ENCODE measurements at regions not wholly inside any gene's neighbourhood (a gene's known extent, or its start where the extent isn't known, plus 50 kb on each side); places are given as distances from the start of the nearest gene placed in this dataset.
"Not testable (repeated sequence)": the region's sequence is repeated elsewhere in the genome, so short reads cannot be mapped to it uniquely, and the experiment has no call there.

DNA sequence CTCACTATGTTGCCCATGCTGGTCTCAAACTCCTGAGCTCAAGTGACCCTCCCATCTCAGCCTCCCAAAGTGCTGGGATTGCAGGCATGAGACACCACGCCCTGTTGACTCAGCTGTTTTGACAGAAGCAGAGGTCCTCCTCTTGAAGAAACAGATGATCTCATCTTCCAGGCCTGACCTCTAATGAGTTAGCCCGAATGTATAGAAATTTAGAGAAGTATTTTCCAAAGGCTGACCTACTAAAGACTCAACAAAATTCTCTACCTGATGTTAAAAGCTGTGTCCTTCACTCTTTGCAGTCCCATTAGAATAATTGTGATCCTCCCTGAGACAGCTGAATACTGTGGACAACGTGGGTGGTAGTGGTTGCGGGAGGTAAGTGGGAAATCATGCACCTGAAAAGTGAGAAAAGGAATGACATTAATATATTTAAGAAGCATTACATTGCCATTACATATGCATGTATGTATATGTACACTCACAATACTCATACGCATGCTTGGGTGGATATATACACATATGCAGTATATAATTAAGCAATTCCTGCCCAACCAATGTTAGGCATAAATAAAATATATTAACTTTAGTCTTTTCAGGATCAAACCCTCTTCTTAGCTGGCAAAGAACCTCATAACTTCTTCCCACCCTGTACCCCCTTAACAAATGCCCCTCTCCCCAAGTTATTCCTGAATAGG lies 204.6 kb upstream of the NR2F2 start:
- peaks cover 21% of the 10 kb centered on the region for H3K27me3 Mint-ChIP-seq
- no peaks in the 10 kb centered on the region for H3K4me1 Mint-ChIP-seq
- H3K9me3 Mint-ChIP-seq = no peaks in the 10 kb centered on the region
- no peak overlapping the region for H3K27ac Mint-ChIP-seq
- no peak overlapping the region for H3K4me3 Mint-ChIP-seq
- no peaks in the 10 kb centered on the region for H3K36me3 Mint-ChIP-seq
- no peak for DNase-seq

DNA sequence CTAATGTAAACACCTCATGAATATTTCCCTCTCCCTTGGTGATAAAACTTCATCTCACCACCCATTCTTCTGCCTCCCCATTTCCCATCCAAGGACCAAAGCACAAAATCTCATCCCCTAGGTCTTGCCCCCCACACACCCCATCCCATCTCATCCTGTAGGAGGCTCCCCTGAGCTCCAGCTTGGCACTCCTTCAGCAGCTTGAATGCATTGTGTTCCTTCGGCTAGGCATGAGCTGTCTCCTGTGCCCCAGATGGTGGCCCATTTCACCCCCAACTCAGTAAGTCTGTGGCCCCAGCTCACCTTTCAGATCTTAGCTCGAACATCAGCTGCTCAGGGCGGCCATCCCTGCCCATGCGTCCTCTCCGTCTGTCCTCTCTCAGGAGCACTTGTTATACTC lies 203.6 kb upstream of the NR2F2 start:
- H3K9me3 Mint-ChIP-seq = no peaks in the 10 kb centered on the region
- H3K27me3 Mint-ChIP-seq = peaks cover 21% of the 10 kb centered on the region
- H3K4me3 Mint-ChIP-seq = no peak overlapping the region
- no peak overlapping the region for H3K27ac Mint-ChIP-seq
- no peak for DNase-seq
- H3K36me3 Mint-ChIP-seq = no peaks in the 10 kb centered on the region
- no peaks in the 10 kb centered on the region for H3K4me1 Mint-ChIP-seq

DNA sequence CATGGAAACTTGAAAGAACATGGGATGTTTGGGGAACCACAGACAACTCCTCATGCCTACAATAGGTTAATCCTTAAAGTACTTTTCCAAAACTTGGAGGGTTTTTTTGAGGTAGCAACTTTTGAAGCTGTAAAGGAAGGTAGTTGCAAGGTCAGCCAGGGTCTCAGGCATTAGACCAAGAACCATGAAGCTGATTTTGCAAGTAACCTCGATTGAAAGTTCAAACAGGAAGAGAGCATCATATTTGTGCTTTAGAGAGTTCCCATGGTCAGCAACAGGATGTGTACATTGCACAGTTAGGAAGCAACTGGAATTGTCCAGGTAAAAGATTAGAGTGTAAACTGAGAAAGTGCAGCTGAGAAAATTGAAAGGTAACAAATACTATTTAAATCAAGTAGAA lies 199.8 kb upstream of the NR2F2 start:
- Mint-ChIP-seq H3K27me3 (peaks cover 21% of the 10 kb centered on the region), H3K4me3 (no peak overlapping the region), H3K9me3 (no peaks in the 10 kb centered on the region), H3K36me3 (no peaks in the 10 kb centered on the region), H3K27ac (no peak overlapping the region), H3K4me1 (no peaks in the 10 kb centered on the region)
- no peak for DNase-seq

DNA sequence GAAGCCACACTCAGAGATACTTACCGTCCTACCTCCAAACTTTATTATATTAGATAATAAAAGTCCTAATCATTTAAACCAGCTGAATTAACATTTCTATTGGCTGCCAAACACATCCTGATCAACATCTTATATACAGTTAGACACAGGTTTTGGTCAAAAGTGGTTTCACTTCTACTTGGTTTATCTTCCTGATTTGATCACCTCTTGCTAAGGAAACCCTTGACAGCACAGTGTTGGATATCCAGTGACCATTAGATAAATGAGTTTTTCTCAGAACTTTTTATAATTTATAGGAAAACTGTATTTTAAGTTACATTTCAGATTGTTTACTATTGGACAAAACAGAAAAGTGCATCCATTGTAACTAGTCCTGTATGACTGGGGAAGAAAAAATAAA lies 198.4 kb upstream of the NR2F2 start:
- no peaks in the 10 kb centered on the region for H3K9me3 Mint-ChIP-seq
- no peaks in the 10 kb centered on the region for H3K4me1 Mint-ChIP-seq
- no peak for DNase-seq
- no peak overlapping the region for H3K27ac Mint-ChIP-seq
- no peaks in the 10 kb centered on the region for H3K36me3 Mint-ChIP-seq
- peaks cover 11% of the 10 kb centered on the region for H3K27me3 Mint-ChIP-seq
- H3K4me3 Mint-ChIP-seq = no peak overlapping the region

DNA sequence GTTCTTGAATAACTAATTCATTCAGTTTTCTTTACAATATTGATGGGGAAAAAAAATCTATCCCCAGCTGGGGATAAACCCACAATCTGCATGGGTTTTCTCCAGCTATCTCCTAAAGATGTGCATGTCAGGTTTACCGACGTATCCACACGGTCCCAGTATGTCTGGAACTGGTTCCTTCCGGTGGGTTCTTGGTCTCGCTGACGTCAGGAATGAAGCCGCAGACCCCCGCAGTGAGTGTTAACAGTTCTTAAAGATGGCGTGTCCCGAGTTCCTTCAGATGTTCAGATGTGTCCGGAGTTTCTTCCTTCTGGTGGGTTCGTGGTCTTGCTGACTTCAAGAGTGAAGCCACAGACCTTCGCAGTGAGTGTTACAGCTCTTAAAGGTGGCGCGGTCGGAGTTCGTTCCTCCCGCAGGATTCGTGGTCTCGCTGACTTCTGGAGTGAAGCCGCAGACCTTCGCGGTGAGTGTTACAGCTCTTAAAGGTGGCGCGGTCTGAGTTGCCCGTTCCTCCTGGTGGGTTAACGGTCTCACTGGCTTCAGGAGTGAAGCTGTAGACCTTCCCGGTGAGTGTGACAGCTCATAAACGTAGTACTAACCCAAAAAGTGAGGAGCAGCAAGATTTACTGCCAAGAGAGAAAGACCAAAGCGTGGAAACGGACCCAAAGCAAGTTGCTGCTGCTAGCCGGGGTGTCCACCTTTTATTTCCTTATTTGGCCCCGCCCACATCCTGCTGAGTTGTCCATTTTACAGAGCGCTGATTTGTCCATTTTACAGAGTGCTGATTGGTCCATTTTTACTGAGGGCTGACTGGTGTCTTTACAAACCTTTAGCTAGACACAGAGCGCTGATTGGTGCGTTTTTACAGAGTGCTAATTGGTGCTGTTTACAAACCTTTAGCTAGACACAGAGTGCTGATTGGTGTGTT lies 195.1 kb upstream of the NR2F2 start:
- Mint-ChIP-seq H3K27me3 (peaks cover 3% of the 10 kb centered on the region), H3K4me1 (no peaks in the 10 kb centered on the region), H3K4me3 (no peak overlapping the region), H3K27ac (no peak overlapping the region), H3K36me3 (no peaks in the 10 kb centered on the region), H3K9me3 (no peaks in the 10 kb centered on the region)
- DNase-seq = no peak

DNA sequence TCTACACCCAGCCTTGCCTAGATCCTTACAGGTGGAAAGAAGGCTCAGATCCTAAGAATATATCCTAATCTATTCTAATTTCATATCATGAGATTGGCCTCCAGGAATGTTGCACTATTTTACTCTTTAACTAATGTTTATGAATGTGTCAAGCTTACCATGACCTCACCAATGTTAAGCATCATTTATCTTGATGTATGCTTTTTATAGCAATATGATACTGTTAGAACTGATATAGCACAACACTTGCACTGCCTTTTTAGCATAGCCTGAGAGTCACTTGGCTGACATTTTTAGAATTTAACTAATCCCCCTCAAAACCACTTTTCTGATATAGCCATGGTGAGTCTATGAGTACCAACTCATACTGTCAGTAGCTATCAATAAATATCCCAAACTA lies 191.5 kb upstream of the NR2F2 start:
- no peak for DNase-seq
- H3K27ac Mint-ChIP-seq = no peak overlapping the region
- H3K4me3 Mint-ChIP-seq = no peak overlapping the region
- H3K27me3 Mint-ChIP-seq = peaks cover 6% of the 10 kb centered on the region
- no peaks in the 10 kb centered on the region for H3K4me1 Mint-ChIP-seq
- H3K36me3 Mint-ChIP-seq = no peaks in the 10 kb centered on the region
- H3K9me3 Mint-ChIP-seq = no peaks in the 10 kb centered on the region

DNA sequence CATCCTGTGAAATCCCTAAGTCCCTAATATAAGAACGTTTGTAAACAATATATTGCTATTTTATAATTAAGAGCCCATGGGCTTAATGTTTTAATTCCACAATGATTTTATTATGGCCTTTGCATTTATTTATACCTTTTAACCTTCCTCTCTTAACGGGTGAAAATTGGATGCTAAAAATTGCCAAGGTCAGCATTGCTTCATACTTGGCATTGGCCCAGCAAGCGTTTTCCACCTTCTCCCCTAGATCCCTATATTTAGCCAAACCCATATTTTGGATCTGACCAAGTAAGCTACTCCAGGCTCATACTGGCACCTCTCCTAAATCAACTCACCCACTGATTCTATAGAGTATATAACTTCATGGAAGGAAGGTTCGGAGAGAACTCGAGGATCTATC lies 188.0 kb upstream of the NR2F2 start:
- no peak overlapping the region for H3K4me3 Mint-ChIP-seq
- no peaks in the 10 kb centered on the region for H3K4me1 Mint-ChIP-seq
- peaks cover 6% of the 10 kb centered on the region for H3K27me3 Mint-ChIP-seq
- no peak for DNase-seq
- H3K9me3 Mint-ChIP-seq = no peaks in the 10 kb centered on the region
- H3K27ac Mint-ChIP-seq = no peak overlapping the region
- no peaks in the 10 kb centered on the region for H3K36me3 Mint-ChIP-seq

DNA sequence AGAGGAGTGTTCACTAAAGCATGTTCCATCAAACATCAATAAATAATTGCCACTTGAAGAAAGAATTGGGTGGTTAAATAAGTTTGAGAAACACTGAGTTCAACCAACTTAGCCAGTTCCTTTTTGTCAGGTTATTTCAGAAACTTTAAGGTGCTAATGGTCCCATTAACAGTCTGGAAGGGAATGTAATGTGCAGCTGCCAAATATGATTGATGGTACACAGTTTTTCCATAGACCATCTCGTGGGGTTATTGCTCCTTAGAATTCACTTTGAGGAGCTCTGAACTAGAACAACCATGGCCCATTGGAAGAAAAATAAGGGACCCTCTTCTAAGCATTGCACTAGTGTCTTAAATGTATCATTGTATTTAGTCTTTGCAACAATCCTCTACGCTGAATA lies 185.8 kb upstream of the NR2F2 start:
- Mint-ChIP-seq H3K27me3 (peaks cover 11% of the 10 kb centered on the region), H3K4me1 (no peaks in the 10 kb centered on the region), H3K36me3 (no peaks in the 10 kb centered on the region), H3K27ac (no peak overlapping the region), H3K9me3 (no peaks in the 10 kb centered on the region), H3K4me3 (no peak overlapping the region)
- no peak for DNase-seq

DNA sequence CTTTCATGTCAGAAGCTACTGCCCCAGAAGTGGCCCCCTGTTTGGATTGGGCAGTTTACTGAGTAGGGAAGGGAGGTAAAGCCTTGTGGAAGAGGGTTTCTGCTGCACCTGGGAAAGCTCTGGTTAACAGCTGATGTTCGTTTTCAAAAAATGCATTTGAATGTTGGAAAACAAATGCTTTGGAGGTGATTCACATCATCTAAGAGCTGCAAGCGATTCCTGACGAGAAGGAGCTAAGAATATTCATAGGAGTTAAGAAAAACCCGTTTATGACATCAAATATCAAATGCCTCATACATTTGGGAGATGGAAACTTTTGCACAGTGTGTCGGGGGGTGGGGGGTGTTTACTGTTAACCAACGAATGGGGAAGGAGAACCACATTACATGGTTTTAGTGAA lies 183.8 kb upstream of the NR2F2 start:
- H3K4me3 Mint-ChIP-seq = no peak overlapping the region
- no peak for DNase-seq
- H3K36me3 Mint-ChIP-seq = no peaks in the 10 kb centered on the region
- no peaks in the 10 kb centered on the region for H3K9me3 Mint-ChIP-seq
- H3K27me3 Mint-ChIP-seq = peaks cover 15% of the 10 kb centered on the region
- no peak overlapping the region for H3K27ac Mint-ChIP-seq
- H3K4me1 Mint-ChIP-seq = no peaks in the 10 kb centered on the region

DNA sequence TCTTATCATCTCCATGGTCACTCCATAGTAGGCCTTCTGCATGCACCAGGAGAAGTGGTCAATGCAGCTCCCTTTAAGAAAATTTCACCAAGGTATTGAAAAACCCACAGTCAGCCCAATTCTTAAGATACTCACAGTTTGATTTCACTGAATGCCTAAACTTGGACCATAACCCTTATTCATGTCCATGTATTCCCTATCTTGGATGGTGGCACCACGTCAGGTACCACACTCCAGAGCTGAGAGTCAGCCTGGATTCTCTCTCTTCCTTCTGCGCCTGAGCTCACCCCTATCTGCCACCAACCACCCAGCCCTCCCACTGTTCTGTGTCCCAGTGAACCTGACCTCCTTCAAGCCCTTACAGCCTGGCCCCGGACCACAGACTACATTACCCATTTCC lies 183.2 kb upstream of the NR2F2 start:
- Mint-ChIP-seq H3K4me1 (no peaks in the 10 kb centered on the region), H3K9me3 (no peaks in the 10 kb centered on the region), H3K36me3 (no peaks in the 10 kb centered on the region), H3K4me3 (no peak overlapping the region), H3K27ac (no peak overlapping the region), H3K27me3 (peaks cover 15% of the 10 kb centered on the region)
- DNase-seq = no peak

DNA sequence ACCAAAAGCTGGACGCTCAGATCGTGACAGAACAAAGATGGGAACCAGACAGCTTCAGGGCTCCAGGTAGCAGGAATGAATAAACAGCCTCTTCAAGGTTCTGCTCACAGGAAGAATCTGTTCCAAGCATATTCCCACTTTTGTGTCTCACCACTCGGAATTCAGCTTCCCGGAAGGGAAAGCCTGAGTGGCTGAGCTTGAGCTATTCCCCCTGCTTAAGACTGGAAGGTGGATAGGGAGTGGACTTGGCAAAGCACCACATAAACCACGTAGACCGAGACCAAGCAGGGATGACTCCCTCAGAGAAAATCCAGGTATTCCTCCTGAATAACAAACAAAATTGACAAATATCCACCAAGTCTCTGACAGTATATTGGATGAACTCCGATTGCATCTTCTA lies 180.2 kb upstream of the NR2F2 start:
- Mint-ChIP-seq H3K36me3 (no peaks in the 10 kb centered on the region), H3K27me3 (peaks cover 12% of the 10 kb centered on the region), H3K9me3 (no peaks in the 10 kb centered on the region), H3K27ac (no peak overlapping the region), H3K4me1 (no peaks in the 10 kb centered on the region), H3K4me3 (no peak overlapping the region)
- DNase-seq = no peak

DNA sequence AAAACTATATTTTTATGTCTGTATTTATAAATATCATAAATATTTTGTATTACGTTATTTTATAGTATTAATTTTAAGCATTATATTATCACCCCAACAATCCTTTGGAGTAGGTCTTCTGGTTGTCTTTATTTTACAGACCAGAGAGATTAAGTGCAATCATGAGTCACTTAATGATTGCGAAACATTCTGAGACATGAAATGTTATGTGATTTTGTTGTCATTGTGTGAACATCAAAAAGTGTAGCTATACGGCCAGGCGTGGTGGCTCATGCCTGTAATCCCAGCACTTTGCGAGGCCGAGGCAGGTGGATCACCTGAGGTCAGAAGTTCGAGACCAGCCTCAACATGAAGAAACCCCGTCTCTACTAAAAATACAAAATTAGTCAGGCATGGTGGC lies 178.8 kb upstream of the NR2F2 start:
- H3K36me3 Mint-ChIP-seq, H3K9me3 Mint-ChIP-seq, H3K4me1 Mint-ChIP-seq, H3K4me3 Mint-ChIP-seq, DNase-seq, H3K27ac Mint-ChIP-seq: not testable (repeated sequence)
- H3K27me3 Mint-ChIP-seq = peaks cover 12% of the 10 kb centered on the region

DNA sequence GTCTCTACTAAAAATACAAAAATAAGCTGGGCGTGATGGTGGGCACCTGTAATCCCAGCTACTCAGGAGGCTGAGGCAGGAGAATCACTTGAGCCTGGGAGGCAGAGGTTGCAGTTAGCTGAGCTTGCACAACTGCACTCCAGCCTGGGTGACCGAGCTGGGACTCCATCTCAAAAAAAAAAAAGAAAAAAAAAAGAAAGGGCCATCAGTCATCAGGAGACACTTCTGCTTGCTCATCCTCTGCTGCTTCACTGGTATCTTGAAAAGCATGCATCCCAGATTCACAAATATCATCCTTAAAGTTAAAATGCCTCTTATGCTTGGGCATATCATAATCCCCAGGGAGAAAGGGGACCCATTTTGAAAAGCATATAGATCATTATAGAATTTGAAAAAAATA lies 176.6 kb upstream of the NR2F2 start:
- Mint-ChIP-seq H3K9me3 (no peaks in the 10 kb centered on the region), H3K27me3 (peaks cover 15% of the 10 kb centered on the region), H3K36me3 (no peaks in the 10 kb centered on the region), H3K4me3 (no peak overlapping the region), H3K27ac (no peak overlapping the region), H3K4me1 (no peaks in the 10 kb centered on the region)
- no peak for DNase-seq

DNA sequence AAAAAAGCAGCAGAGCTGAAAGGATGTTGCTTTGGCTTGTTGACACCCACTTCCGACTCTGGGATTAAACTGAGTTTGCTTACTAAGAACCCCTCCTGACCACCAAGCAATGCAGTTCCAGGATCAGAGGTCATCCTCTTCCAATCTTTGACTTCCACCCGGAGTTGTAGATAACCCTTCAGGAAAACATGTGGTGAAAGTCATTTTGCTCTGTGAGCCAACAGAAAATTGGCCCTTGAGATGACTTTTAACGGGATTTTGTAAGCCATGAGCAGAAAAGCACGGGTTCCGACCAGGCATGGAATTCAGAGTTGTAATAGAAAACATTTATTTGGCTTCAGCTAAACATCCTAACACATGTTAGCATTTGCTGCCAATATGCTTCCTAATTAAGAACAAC lies 171.6 kb upstream of the NR2F2 start:
- no peak overlapping the region for H3K4me3 Mint-ChIP-seq
- no peaks in the 10 kb centered on the region for H3K9me3 Mint-ChIP-seq
- H3K27ac Mint-ChIP-seq = no peak overlapping the region
- peaks cover 25% of the 10 kb centered on the region for H3K27me3 Mint-ChIP-seq
- H3K36me3 Mint-ChIP-seq = no peaks in the 10 kb centered on the region
- DNase-seq = no peak
- no peaks in the 10 kb centered on the region for H3K4me1 Mint-ChIP-seq

DNA sequence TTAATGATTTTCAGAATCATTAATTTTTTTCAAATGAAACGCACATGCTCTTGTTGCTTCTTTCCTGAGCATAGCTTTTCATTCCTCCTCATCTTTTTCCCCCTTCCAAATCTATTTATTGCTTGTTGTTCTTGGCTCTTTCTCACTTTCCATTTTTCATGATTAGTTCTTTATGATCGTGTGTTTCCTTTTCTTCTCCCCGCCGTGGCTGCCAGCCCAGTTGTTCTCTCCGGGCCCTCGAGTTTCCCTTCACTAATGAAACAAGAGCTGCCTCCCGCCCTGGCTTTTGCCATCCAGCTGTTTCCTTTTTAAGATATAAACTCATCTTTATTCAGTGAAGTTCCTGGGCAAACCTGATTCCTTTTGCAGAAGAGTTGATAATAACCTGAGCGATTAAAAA lies 170.2 kb upstream of the NR2F2 start:
- Mint-ChIP-seq H3K9me3 (no peaks in the 10 kb centered on the region), H3K27me3 (peaks cover 25% of the 10 kb centered on the region), H3K36me3 (no peaks in the 10 kb centered on the region), H3K27ac (no peak overlapping the region), H3K4me1 (no peaks in the 10 kb centered on the region), H3K4me3 (no peak overlapping the region)
- DNase-seq = no peak

DNA sequence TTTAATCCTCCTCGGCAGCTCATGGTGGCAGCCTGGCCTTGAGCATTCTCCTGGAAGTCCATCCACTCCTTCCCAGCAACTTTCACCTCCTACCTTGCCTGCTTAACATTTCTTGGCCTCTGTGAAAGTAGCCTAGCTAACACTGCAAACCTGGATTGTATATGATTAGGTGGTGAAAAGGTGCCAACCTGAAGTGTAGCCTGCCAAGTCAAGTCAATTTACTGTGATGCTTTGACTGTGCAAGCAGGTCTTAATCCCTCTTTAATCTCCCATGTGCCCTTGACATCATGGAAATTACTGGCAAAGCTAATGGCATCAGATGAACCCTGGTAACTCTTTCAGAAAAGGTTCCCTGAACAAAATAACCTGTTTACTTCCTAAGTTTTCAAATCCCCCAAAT lies 169.7 kb upstream of the NR2F2 start:
- Mint-ChIP-seq H3K27me3 (peaks cover 25% of the 10 kb centered on the region), H3K4me3 (no peak overlapping the region), H3K9me3 (no peaks in the 10 kb centered on the region), H3K27ac (no peak overlapping the region), H3K36me3 (no peaks in the 10 kb centered on the region), H3K4me1 (no peaks in the 10 kb centered on the region)
- no peak for DNase-seq
